Esophagus squamous epithelium (tissue), 4 donors: ENCODE measurements at regions not wholly inside any gene's neighbourhood (a gene's known extent, or its start where the extent isn't known, plus 50 kb on each side); places are given as distances from the start of the nearest gene placed in this dataset.
"Not testable (repeated sequence)": the region's sequence is repeated elsewhere in the genome, so short reads cannot be mapped to it uniquely, and the experiment has no call there.

Experiments
- POLR2A ChIP-seq, 4 donors: fragments of 450-650 bp; IDR thresholded peaks; one replicate each; pipeline ENCODE4 v1.6.1; 2017; ENCODE audit warnings: antibody characterized with exemption in 4 of 4, mild to moderate bottlenecking in 4 of 4, moderate library complexity in 3 of 4
- TF ChIP-seq, protein P1 (sequence below), 6 experiments: fragments of 450-650 bp in 4 of 6; fragments of 200-600 bp in 2 of 6; sonication (generic) in 2 of 6; IDR thresholded peaks; one replicate each; pipeline ENCODE4 v1.5.1; 2016 to 2019; ENCODE audit warnings: antibody characterized with exemption in 6 of 6, mild to moderate bottlenecking in 4 of 6, moderate library complexity in 4 of 6

DNA sequence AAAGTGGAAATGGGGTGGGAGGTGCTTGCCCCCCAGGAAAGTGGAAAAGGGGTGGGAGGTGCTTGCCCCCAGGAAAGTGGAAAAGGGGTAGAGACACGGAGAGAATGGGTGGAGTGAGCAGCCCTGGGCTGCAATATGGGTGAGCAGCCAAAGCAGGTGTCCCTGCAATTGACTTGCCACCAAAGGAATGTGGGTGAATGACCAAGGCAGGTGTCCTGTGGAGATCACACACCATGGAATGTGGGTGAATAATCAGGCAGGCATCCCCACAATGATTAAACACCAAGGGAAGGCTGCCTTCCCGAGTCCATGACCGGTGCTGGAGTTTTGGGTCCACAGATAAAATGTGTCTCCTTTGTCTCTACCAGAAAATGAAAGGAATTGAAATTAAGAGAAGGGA lies 292.8 kb upstream of the ARHGEF26 start:
- TF ChIP-seq, protein P1, sequence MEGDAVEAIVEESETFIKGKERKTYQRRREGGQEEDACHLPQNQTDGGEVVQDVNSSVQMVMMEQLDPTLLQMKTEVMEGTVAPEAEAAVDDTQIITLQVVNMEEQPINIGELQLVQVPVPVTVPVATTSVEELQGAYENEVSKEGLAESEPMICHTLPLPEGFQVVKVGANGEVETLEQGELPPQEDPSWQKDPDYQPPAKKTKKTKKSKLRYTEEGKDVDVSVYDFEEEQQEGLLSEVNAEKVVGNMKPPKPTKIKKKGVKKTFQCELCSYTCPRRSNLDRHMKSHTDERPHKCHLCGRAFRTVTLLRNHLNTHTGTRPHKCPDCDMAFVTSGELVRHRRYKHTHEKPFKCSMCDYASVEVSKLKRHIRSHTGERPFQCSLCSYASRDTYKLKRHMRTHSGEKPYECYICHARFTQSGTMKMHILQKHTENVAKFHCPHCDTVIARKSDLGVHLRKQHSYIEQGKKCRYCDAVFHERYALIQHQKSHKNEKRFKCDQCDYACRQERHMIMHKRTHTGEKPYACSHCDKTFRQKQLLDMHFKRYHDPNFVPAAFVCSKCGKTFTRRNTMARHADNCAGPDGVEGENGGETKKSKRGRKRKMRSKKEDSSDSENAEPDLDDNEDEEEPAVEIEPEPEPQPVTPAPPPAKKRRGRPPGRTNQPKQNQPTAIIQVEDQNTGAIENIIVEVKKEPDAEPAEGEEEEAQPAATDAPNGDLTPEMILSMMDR (IDR thresholded peaks at IDR 0.05): not testable (repeated sequence)
- TF ChIP-seq POLR2A (IDR thresholded peaks at IDR 0.05): not testable (repeated sequence)
